RWPE2 (cell line): ENCODE measurements at regions not wholly inside any gene's neighbourhood (a gene's known extent, or its start where the extent isn't known, plus 50 kb on each side); places are given as distances from the start of the nearest gene placed in this dataset.

ENCODE experiments used
- ATAC-seq: fragments of 200-7000 bp; cut with Tn5 transposase; 3 replicates; pipeline ENCODE4 v1.9.1; 2021; ENCODE audit warnings: low read depth
- DNase-seq: peaks from one replicate; pipeline ENCODE4 v3.0.0-alpha.2; 2020; ENCODE audit warnings: low spot score
- H3K27ac ChIP-seq: fragments of 450-650 bp; 2 replicates; pipeline ENCODE4 v1.5.1; 2017; ENCODE audit warnings: mild to moderate bottlenecking; ENCODE audit not compliant: poor library complexity, severe bottlenecking
- H3K27me3 ChIP-seq: fragments of 250-450 bp; sonication (Bioruptor Pico); 2 replicates; pipeline ENCODE4 v1.5.1; 2021; ENCODE audit warnings: mild to moderate bottlenecking, moderate library complexity; ENCODE audit not compliant: insufficient read depth, poor library complexity, severe bottlenecking
- H3K36me3 ChIP-seq: fragments of 250-450 bp; sonication (Bioruptor Pico); 2 replicates; pipeline ENCODE4 v1.5.1; 2020; ENCODE audit warnings: low read depth, mild to moderate bottlenecking, moderate library complexity
- H3K4me1 ChIP-seq: fragments of 250-450 bp; sonication (Bioruptor Pico); 2 replicates; pipeline ENCODE4 v1.5.1; 2021; ENCODE audit warnings: mild to moderate bottlenecking, moderate library complexity; ENCODE audit not compliant: insufficient read depth, poor library complexity, severe bottlenecking
- H3K4me3 ChIP-seq: fragments of 250-450 bp; sonication (Bioruptor Pico); 2 replicates; pipeline ENCODE4 v1.5.1; 2021; ENCODE audit warnings: mild to moderate bottlenecking, moderate library complexity; ENCODE audit not compliant: severe bottlenecking
- H3K9me3 ChIP-seq: fragments of 250-450 bp; sonication (Bioruptor Pico); 2 replicates; pipeline ENCODE4 v1.5.1; 2021; ENCODE audit warnings: mild to moderate bottlenecking, moderate library complexity; ENCODE audit not compliant: severe bottlenecking
- CTCF ChIP-seq: fragments of 450-650 bp; IDR thresholded peaks from one replicate; pipeline ENCODE4 v1.5.1; 2017; ENCODE audit warnings: mild to moderate bottlenecking, moderate library complexity; ENCODE audit not compliant: poor library complexity, severe bottlenecking

GRCh38 chr2:57543211-57543610, 503.4 kb upstream of the VRK2 start:
- ATAC-seq = no peak

GRCh38 chr2:57544624-57545023, 502.0 kb upstream of the VRK2 start:
- no peak for TF ChIP-seq CTCF
- H3K36me3 ChIP-seq = no peaks in the 10 kb centered on the region
- no peak overlapping the region for H3K4me3 ChIP-seq
- H3K27ac ChIP-seq = no peak overlapping the region
- no peaks in the 10 kb centered on the region for H3K4me1 ChIP-seq
- DNase-seq (no peak), ATAC-seq (no peak)
- no peaks in the 10 kb centered on the region for H3K27me3 ChIP-seq
- no peaks in the 10 kb centered on the region for H3K9me3 ChIP-seq

More at GRCh38 chr2:57543211-57543610, 503.4 kb upstream of the VRK2 start:
- Histone ChIP-seq H3K9me3 (no peaks in the 10 kb centered on the region), H3K27me3 (no peaks in the 10 kb centered on the region), H3K27ac (no peak overlapping the region), H3K4me3 (no peak overlapping the region), H3K36me3 (no peaks in the 10 kb centered on the region), H3K4me1 (no peaks in the 10 kb centered on the region)
- DNase-seq = no peak
- TF ChIP-seq CTCF = no peak

- ATAC-seq (no peak), DNase-seq (no peak)
- H3K27me3 ChIP-seq = no peaks in the 10 kb centered on the region
- no peaks in the 10 kb centered on the region for H3K36me3 ChIP-seq
- no peaks in the 10 kb centered on the region for H3K9me3 ChIP-seq
- H3K4me3 ChIP-seq = no peak overlapping the region
- H3K27ac ChIP-seq = no peak overlapping the region
- no peaks in the 10 kb centered on the region for H3K4me1 ChIP-seq
- TF ChIP-seq CTCF = no peak
These were observed 500.1 kb upstream of the VRK2 start for GRCh38 chr2:57546478-57546877.

GRCh38 chr2:57549642-57550102, 496.9 kb upstream of the VRK2 start:
- no peaks in the 10 kb centered on the region for H3K36me3 ChIP-seq
- H3K27me3 ChIP-seq = no peaks in the 10 kb centered on the region
- H3K4me3 ChIP-seq = no peak overlapping the region
- DNase-seq = no peak
- ATAC-seq = no peak
- no peak overlapping the region for H3K27ac ChIP-seq
- H3K9me3 ChIP-seq = no peaks in the 10 kb centered on the region
- H3K4me1 ChIP-seq = no peaks in the 10 kb centered on the region
- TF ChIP-seq CTCF = peak; percentile 45

GRCh38 chr2:57550912-57551311, 495.7 kb upstream of the VRK2 start:
- Histone ChIP-seq H3K27ac (no peak overlapping the region), H3K27me3 (no peaks in the 10 kb centered on the region), H3K4me1 (no peaks in the 10 kb centered on the region), H3K4me3 (no peak overlapping the region), H3K9me3 (no peaks in the 10 kb centered on the region), H3K36me3 (no peaks in the 10 kb centered on the region)
- TF ChIP-seq CTCF = no peak
- DNase-seq (no peak), ATAC-seq (no peak)
